ENCODE measurements at regions not wholly inside any gene's neighbourhood (a gene's known extent, or its start where the extent isn't known, plus 50 kb on each side); places are given as distances from the start of the nearest gene placed in this dataset.
"Not testable (repeated sequence)": the region's sequence is repeated elsewhere in the genome, so short reads cannot be mapped to it uniquely, and the experiment has no call there.

DNA sequence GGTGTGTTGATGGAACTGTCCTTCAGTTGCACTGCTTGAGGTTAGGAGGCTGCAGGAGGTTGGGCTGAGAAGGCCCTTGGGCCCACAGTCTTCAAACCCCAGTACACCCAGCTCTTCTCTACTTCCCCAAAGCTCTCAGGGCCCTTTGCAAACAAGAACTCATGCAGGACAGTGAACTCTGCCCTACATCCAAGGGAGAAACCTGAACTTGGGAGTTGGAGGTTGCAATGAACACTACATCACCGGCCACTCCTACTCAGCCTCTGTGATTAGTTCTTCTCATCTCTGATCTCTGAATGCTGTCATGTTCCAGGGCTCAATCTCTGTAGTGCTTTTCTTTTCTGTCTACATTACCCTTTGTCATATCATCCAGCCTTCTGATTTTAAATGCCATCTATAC lies 148.5 kb upstream of the PDE7B start:
- no peak for DNase-seq (ENCODE audit: low read depth in 2 of 2, low spot score in 1 of 2)

DNA sequence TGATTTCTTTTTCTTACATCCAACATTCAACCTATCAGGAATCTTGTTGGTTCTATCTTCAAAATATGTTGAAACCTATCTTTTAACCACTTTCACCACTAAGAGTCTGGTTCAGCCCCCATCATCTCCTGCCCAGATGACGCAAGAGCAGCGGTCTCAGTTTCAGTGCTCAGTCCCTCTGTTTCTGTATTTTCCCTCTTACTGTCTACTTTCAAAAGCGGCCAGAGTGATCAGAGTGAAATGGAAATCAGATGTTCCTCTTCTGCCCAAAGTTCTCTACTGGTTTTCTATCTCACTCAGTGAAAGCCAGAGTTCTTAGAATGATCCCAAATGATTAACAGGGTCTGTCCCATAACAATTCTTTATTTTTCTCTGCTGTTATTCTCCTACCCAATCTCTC lies 147.9 kb upstream of the PDE7B start:
- DNase-seq (ENCODE audit: low read depth in 2 of 2, low spot score in 1 of 2): no peak

DNA sequence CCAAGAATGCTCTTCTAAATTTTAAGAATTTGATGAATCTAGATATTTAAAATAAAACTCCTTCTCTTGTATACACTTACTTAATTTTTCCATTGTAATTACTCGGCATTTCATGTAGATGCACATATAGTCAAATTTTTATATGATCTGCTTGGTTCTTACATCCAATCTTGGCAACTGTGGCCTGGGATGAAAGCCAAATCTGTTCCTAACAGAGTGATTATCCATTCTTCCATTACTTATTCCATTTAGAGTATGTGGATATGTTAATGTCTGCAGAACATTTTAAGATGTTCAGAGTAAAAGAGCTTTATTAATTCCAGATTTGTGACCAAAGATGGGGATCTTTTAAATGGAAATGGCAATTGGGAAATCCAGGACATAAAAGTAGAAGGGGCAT lies 144.1 kb upstream of the PDE7B start:
- no peak for DNase-seq (ENCODE audit: low read depth in 2 of 2, low spot score in 1 of 2)

DNA sequence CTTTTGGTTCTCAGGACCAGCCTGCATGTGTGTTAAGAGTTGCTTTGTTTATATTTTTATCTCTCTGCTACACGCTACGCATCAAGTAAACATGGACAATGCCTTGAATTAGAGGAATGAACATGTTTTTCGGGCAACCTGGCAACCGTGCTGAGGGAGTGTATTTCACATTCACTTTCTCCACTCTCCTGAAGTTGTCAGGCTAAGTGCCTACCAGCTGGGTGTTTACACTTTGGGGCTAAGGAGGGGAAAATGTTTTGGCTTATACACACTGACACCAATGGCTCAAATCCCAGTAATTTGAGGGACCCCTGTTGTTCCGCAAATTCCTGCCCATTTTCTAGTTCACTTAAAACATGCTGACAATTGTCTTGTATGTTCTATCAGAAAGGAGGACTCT lies 141.5 kb upstream of the PDE7B start:
- DNase-seq (ENCODE audit: low read depth in 2 of 2, low spot score in 1 of 2): no peak

DNA sequence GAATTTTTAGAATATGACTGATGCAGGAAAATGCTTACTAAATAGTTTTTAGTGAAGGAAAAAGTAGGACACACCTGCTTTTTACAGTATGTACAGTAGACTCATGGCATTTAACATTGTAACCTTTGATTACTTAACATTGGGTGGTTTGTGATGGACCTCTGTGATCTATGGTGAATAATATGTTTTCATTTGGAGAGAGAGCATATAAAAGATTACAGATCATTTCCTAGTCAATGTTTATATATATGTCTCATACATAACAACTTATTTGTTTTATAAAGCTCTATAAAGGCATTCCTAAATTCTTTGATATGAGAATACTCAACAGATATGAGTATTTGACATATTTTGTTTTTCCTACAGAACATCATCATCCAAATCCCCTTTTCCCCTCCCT lies 129.3 kb upstream of the PDE7B start:
- no peak for DNase-seq (ENCODE audit: low read depth in 2 of 2, low spot score in 1 of 2)

DNA sequence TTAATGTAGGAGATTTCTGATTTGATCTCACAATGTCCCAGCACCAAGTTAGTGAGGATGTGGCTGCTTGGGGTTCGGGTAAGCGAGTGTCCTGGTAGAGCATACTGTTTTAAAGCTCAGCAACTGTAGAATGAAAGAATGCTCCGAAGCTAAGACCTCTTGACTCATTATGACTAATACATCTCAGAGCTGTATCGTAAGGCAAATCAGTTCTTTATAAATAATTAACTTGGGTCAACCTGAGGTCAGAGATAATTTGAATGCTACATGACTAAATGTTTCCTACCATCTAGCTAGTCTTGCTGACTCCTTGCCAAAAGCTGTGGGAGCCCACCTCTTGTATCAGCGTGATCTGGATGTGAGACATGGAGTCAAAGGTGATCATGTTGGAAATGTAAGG lies 128.8 kb upstream of the PDE7B start:
- DNase-seq (ENCODE audit: low read depth in 2 of 2, low spot score in 1 of 2): no peak

DNA sequence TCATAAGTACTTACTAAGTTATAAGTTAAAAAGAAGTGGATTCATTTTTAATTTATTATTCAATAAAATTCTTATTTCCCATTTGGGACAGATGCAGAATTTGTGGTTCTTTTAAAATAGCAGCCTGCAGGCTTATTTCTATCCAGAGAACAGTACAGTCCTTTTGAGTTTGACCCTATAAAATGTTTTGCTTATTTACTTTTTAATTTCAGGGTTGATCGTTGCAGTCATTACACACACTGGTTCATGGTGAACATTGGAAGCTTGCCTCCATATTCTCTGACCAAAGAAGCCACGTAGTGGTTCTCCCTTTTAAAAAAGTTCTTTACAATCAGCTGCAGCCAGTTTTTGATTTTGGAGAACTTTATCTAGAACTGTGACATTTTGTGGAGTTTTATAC lies 122.9 kb upstream of the PDE7B start:
- DNase-seq (ENCODE audit: low read depth in 2 of 2, low spot score in 1 of 2): no peak

DNA sequence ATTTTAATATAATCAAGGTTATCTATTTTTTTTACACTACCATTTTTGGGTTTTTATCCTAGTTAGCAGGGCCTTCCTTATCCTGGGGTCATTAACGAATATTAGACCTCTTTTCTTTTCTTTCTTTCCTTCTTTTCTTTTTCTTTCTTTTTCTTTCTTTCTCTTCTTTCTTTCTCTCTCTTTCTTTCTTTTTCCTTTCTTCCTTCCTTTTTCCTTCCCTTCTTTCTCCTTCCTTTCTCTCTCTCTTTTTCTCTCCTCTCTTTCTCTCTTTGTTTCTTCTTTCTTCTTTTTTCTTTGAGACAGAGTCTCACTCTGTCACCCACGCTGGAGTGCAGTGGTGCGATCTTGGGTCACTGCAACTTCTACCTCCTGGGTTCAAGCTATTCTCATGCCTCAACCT lies 120.4 kb upstream of the PDE7B start:
- no peak for DNase-seq (ENCODE audit: low read depth in 2 of 2, low spot score in 1 of 2)

DNA sequence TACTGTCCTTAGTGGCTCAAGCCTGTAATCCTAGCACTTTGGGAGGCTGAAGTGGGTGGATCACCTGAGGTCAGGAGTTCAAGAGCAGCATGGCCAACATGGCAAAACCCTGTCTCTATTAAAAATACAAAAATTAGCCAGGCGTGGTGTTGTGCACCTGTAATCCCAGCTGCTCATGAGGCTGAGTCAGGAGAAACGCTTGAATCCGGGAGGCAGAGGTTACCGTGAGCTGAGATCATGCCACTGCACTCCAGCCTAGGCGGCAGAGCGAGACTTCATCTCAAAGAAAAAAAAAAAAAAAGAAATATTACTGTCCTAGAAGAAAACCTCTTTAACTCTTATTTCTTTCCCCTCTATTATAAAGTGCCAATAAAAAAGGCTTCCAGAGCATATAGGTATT lies 115.2 kb upstream of the PDE7B start:
- not testable (repeated sequence) for DNase-seq (ENCODE audit: low read depth in 2 of 2, low spot score in 1 of 2)

DNA sequence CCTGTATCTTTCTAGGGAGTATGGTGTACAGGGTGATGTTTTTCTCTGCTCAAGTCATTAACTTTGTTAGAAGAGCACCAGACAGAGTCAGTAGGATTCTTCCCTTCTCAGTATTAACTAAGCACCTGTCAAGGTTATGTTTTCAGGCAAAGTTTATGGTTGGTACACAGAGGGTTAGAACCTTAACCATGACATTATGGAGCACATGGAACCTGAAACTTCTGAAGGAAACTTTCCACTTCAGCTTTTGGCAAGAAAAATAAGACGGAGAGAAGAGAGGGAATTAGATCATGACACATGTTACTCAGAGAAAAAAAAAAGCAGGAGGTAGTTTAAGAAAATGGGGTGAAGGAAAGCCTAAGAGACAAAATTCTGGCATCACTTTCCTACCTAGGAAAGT lies 112.9 kb upstream of the PDE7B start:
- DNase-seq (ENCODE audit: low read depth in 2 of 2, low spot score in 1 of 2): no peak

DNA sequence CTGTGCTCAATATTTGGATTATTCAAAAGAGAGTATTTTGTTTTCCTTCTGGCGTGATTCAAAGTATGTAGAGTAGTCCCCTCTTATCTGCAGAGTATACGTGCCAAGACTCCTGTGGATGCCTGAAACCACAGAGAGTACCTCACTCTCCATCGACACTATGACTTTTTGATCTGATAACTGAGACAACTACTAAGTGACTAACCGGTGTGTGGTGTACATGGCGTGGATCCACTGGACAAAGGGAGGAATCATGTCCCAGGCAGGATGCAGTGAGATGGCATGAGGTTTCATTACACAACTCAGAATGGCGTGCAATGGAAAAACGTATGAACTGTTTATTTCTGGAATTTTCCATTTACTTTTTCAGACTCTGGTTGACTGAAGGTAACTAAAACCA lies 112.2 kb upstream of the PDE7B start:
- no peak for DNase-seq (ENCODE audit: low read depth in 2 of 2, low spot score in 1 of 2)

DNA sequence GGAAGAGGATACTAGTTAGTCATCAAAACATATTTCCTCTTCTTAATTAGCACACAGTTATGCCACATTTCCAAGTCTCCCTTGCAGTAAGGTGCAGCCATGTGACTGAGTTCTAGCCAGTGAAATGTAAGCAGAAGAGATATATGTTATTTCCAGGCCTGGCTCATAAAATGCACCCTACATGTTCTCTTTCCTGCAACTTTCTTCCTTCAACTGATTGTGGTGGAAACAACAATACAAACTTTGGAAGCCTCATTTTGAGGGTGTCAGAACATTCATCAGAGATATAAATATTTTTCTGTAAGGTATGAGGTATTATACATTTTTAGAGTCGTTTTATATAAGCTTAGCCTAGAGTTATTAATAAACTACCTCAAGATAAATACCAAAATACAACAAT lies 110.9 kb upstream of the PDE7B start:
- no peak for DNase-seq (ENCODE audit: low read depth in 2 of 2, low spot score in 1 of 2)

DNA sequence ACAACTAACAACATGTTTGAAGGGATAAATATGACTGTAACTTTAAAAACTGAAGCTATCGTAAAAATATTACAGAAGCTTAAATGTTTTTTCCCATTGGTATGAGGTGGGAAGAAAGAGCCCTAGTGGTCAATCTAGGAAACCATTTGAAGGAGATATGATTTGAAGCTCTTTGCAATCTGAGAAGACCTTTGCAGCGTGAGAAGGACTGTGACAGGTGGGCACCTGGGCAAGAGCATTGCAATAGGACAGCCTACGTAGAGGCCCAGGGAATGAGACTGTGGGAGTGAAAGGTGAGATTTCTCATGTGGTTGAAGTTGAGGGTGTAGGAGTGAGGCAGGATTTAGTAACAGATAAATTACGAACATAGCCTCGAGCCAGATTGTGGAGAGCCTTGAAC lies 108.0 kb upstream of the PDE7B start:
- no peak for DNase-seq (ENCODE audit: low read depth in 2 of 2, low spot score in 1 of 2)

DNA sequence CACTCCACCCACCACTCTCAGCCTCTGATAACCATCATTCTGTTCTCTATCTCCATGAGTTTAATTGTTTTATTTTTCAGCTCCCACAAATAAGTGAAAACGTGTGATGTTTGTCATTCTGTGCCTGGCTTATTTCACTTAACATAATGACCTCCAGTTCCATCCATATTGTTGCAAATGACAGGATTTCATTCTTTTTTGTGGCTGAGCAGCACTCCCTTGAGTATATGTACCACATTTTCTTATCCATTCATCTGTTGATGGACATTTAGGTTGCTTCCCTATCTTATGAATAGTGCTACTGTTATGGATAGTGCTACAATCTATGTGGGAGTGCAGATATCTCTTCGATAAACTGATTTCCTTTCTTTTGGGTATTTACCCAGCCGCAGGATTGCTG lies 103.3 kb upstream of the PDE7B start:
- no peak for DNase-seq (ENCODE audit: low read depth in 2 of 2, low spot score in 1 of 2)

DNA sequence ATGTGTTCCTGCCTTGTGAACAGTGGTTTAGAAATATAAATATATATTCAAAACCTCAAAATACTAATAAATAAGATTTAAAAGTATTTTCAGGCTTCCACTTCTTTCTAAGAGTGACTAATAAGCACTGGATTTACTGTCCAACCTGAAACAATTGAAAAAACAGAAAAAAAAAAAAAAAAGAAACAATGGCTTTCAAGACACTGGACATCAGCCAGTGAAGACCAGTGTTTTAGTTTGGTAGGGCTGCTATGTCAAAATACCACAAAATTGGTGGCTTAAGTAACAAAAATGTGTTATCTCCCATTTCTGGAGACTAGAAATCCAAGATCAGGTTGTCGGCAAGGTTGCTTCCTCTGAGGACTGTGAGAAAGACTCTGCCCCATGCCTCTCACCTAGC lies 101.4 kb upstream of the PDE7B start:
- no peak for DNase-seq (ENCODE audit: low read depth in 2 of 2, low spot score in 1 of 2)

DNA sequence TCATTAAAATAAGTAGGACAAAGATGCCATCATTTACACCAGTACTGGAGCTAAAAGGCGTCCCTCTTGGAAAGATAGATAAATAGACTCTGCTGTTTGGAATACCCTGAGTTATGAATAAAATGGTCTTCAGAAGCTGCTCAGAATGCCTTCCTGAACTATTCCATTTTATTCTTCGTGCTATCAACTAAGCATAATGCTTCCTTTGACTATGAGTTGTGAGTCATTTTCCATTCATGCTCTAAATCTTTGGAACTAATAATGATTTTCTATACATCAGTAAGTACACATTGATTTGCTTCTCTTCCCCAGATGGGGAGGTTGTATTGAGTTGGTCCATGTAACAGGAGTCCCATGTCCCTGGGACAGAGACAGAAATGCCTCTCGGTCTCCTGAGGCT lies 98.3 kb upstream of the PDE7B start:
- DNase-seq (ENCODE audit: low read depth in 2 of 2, low spot score in 1 of 2): no peak

DNA sequence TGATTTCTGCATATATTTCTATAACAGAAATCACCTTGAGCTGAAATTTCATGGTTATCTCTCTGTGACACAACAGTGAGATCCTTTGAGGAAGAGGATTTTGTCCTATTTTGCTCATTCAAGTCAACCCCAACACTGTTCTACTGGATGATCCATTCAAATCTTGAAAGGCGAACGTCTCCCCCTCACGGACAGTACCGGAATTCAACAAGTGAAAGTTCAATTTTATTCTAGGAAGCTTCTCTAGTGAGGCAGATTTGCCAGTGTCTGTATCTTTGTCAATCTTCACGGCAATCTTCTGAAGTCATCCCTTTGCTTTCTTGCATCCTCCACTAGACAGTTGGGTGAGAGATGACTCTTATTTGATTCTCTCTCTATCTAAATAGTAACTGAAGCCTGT lies 91.7 kb upstream of the PDE7B start:
- DNase-seq (ENCODE audit: low read depth in 2 of 2, low spot score in 1 of 2): no peak

DNA sequence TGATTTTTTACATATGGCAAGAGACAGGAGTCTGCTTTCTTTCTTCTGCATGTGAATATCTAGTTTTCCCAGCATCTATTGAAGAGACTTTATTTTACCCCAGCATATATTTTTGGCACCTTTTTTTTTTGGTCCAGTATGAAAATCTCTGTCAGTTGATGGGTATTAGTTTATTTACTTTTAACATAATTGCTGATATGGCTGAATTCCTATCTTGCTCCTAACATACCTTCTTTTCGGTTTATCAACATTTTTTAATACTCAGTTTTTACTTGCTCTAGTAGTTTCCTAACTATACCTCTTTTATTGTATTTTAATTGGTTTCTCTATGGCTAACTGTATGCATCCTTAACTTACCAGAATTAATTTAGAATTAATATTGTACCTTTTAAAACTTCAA lies 77.5 kb upstream of the PDE7B start:
- DNase-seq (ENCODE audit: low read depth in 2 of 2, low spot score in 1 of 2): no peak

DNA sequence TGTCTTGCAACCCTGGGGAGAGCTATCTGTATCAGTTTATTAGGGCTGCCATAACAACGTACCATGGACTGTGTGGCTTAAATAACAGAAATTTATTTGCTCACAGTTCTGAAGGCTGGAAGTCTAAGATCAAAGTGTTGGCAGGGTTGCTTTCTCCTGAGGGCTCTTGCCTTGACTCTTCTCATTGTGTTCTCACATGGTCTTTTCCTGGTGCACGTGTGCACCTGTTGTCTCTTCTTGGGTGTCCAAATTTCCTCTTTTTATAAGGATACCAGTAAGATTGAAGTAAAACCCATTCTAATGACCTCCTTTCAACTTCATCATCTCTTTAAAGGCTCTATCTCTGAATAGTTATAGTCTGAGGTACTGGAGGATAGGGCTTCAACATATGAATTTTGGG lies 72.3 kb upstream of the PDE7B start:
- DNase-seq (ENCODE audit: low read depth in 2 of 2, low spot score in 1 of 2): no peak

DNA sequence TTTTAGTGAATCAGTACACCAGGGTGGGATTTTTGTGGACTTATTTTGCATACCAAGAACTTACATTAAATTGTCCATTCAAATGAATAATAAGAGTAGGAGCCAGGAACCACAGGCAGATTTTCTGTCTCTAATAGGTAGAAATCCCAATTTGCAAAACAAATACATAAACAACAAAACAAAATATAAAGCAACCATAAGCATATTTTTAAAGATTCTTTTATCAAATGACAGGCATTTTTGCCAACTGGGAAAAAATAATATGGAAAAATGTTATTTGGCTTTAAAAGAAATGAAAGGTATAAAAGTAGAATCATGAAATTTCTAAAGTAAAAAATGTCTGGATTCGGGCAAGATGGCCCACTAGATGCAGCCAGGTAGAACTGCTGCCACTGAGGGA lies 71.2 kb upstream of the PDE7B start:
- DNase-seq (ENCODE audit: low read depth in 2 of 2, low spot score in 1 of 2): no peak

DNA sequence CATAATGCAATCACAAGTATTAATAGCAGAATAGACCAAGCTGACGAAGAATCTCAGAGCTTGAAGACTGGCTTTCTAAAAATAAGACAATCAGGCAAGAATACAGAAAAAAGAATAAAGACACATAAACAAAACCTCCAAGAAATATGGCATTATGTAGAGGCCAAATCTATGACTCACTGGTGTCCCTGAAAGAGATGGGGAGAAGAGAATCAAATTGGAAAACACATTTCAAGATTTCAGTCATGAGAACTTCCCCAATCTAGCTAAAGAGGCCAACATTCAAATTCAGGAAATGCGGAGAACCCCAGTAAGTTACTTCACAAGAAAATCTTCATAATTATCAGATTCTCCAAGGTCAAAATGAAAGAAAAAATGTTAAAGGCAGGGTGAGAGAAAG lies 69.0 kb upstream of the PDE7B start:
- DNase-seq (ENCODE audit: low read depth in 2 of 2, low spot score in 1 of 2): no peak

DNA sequence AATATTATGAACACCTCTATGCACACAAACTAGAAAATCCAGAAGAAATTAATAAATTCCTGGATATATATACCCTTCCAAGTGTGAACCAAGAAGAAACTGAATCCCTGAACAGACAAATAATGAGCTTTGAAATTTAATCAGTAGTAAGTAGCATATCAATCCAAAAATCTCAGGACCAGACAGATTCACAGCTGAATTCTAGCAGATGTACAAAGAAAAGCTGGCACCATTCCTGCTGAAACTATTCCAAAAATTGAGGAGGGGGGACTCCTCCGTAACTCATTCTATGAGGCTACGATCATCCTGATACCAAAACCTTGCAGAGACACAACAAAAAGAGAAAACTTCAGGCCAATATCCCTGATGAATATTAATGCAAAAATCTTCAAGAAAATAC lies 67.0 kb upstream of the PDE7B start:
- DNase-seq (ENCODE audit: low read depth in 2 of 2, low spot score in 1 of 2): no peak

DNA sequence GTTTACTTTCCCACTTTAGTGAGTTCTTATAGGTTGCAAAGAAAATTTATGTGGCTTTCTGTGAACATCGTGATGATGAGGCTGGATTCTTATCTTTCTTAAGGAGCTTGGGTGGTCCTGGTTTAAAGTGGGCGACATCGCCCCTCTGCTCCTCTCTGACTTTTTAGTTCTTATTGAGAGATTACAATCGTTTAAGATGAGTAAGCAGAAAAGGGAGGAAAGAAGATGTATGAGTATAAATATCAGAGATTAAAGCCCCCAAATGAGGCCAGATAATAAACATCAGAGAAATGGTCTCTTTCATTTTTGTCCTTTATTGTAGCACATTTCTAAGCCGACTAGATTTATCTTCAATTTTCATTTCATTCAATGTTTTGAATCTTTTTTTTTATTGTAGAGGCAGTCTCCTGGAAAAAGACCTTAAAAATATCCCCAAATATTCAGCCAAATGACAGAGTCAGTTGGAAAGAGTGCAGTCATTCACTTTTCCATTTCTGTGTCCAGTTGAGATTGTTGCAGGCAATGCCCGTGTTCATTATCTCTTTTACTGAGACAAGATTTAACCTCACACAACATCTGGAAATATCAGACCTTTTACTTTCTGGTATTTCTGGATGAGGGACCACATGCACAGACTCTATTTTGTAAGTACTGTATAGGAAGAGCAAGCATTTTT lies 62.0 kb upstream of the PDE7B start:
- no peak for DNase-seq (ENCODE audit: low read depth in 2 of 2, low spot score in 1 of 2)

DNA sequence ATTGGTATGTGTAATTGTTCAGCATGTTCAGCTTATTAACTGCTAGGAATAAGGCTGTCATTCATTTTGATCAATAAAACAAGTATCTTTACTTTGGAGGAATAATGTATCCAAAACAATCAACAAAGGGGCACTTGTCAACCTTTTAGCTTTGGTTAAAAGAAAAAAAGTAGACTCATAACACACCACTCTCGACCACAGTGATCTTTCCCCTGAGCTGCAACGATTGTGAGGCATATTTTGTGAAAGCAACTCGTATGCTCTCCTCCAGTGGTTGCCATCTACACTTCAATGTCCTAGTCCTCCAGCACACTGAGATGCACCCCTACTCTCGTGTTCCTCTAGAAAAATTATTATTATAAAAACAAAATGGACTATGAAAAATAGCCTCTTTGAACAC lies 60.1 kb upstream of the PDE7B start:
- DNase-seq (ENCODE audit: low read depth in 2 of 2, low spot score in 1 of 2): no peak
